Fibroblast of lung (primary cell): ENCODE measurements at regions not wholly inside any gene's neighbourhood (a gene's known extent, or its start where the extent isn't known, plus 50 kb on each side); places are given as distances from the start of the nearest gene placed in this dataset.

ENCODE experiments used
- DNase-seq, 2 donors: peaks; one replicate each; pipeline versions ENCODE4 v3.0.0 to v3.0.0-alpha.2; 2010; ENCODE audit warnings: low read depth in 2 of 2
- H2AFZ ChIP-seq: 2 replicates; pipeline ENCODE4 v1.5.1; 2012; ENCODE audit warnings: low read length, control low read depth, inconsistent platforms
- H3K27ac ChIP-seq: 2 replicates; pipeline ENCODE4 v1.5.1; 2011; ENCODE audit warnings: low read length, control low read depth; ENCODE audit not compliant: insufficient read depth
- H3K27me3 ChIP-seq: 2 replicates; pipeline ENCODE4 v1.5.1; 2011; ENCODE audit warnings: mild to moderate bottlenecking, low read length; ENCODE audit not compliant: control insufficient read depth, insufficient read depth
- H3K36me3 ChIP-seq: 2 replicates; pipeline ENCODE4 v1.5.1; 2011; ENCODE audit warnings: low read length; ENCODE audit not compliant: control insufficient read depth, insufficient read depth
- H3K4me1 ChIP-seq: 2 replicates; pipeline ENCODE4 v1.5.1; 2011; ENCODE audit warnings: low read length; ENCODE audit not compliant: control insufficient read depth, insufficient read depth; ENCODE audit errors: extremely low read depth
- H3K4me2 ChIP-seq: 2 replicates; pipeline ENCODE4 v1.5.1; 2011; ENCODE audit warnings: low read length, control low read depth; ENCODE audit not compliant: insufficient read depth; ENCODE audit errors: extremely low read depth
- H3K4me3 ChIP-seq, 4 experiments: fragments of 200-600 bp in 1 of 4; sonication (generic) in 1 of 4; replicated peaks in 1 of 4; 2 replicates each; pipeline ENCODE4 v1.5.1; 2011 to 2016; ENCODE audit warnings: low read length in 4 of 4, low read depth in 3 of 4, mild to moderate bottlenecking in 3 of 4, control low read depth in 2 of 4, inconsistent platforms in 1 of 4, mixed read lengths in 1 of 4; ENCODE audit not compliant: insufficient read depth in 1 of 4; ENCODE audit errors: control extremely low read depth in 1 of 4
- H3K79me2 ChIP-seq: 2 replicates; pipeline ENCODE4 v1.5.1; 2012; ENCODE audit warnings: mild to moderate bottlenecking, low read length, inconsistent platforms; ENCODE audit not compliant: control insufficient read depth, insufficient read depth
- H3K9ac ChIP-seq: 2 replicates; pipeline ENCODE4 v1.5.1; 2011; ENCODE audit warnings: mild to moderate bottlenecking, low read length, control low read depth; ENCODE audit not compliant: insufficient read depth
- H3K9me3 ChIP-seq: 2 replicates; pipeline ENCODE4 v1.5.1; 2012; ENCODE audit warnings: low read depth, low read length; ENCODE audit not compliant: control insufficient read depth, insufficient read depth
- H4K20me1 ChIP-seq: 2 replicates; pipeline ENCODE4 v1.5.1; 2011; ENCODE audit warnings: low read length; ENCODE audit not compliant: control insufficient read depth, insufficient read depth; ENCODE audit errors: extremely low read depth
- EZH2 ChIP-seq: IDR thresholded peaks from 2 replicates; pipeline ENCODE4 v1.5.1; 2012; ENCODE audit warnings: low read length, control low read depth, mild to moderate bottlenecking; ENCODE audit errors: missing control alignments
- TF ChIP-seq, protein P1 (sequence below), 2 donors: IDR thresholded peaks in 1 of 2; conservative IDR thresholded peaks in 1 of 2; 1 replicate in 1 of 2; 2 replicates in 1 of 2; pipeline ENCODE4 v1.5.1; 2011 to 2012; ENCODE audit warnings: low read length in 2 of 2, control low read depth in 1 of 2, inconsistent platforms in 1 of 2, low read depth in 1 of 2, mild to moderate bottlenecking in 1 of 2

DNA sequence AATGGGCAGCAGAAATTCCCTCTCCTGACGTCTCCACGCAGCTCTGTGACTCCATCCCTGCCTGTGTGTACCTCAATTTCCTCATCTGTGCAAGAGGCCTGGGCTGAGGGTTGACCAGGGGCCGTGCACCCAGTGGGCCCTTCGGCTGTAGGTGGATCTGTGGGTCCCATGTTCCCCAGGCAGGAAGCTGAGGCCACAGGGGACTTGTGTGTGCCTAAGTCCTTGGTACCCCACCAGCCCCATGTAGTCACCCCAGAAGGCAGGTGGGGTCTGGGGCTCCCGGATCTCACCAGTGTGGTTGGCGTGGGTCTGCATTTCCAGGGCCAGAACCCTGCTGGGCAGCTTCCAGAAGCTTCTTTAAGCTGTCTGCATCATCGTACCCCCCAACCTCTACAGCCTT is 177.4 kb upstream of the GSE1 start:
- Histone ChIP-seq H3K79me2 (no peaks in the 10 kb centered on the region), H3K27me3 (no peaks in the 10 kb centered on the region), H3K36me3 (no peaks in the 10 kb centered on the region), H3K27ac (no peak overlapping the region), H3K4me2 (no peak overlapping the region), H3K9me3 (no peaks in the 10 kb centered on the region), H2AFZ (no peak overlapping the region), H3K4me1 (no peaks in the 10 kb centered on the region), H3K4me3 (no peak overlapping the region), H3K9ac (no peak overlapping the region), H4K20me1 (no peaks in the 10 kb centered on the region)
- DNase-seq: no peak
- no peak for TF ChIP-seq EZH2
- TF ChIP-seq, protein P1, sequence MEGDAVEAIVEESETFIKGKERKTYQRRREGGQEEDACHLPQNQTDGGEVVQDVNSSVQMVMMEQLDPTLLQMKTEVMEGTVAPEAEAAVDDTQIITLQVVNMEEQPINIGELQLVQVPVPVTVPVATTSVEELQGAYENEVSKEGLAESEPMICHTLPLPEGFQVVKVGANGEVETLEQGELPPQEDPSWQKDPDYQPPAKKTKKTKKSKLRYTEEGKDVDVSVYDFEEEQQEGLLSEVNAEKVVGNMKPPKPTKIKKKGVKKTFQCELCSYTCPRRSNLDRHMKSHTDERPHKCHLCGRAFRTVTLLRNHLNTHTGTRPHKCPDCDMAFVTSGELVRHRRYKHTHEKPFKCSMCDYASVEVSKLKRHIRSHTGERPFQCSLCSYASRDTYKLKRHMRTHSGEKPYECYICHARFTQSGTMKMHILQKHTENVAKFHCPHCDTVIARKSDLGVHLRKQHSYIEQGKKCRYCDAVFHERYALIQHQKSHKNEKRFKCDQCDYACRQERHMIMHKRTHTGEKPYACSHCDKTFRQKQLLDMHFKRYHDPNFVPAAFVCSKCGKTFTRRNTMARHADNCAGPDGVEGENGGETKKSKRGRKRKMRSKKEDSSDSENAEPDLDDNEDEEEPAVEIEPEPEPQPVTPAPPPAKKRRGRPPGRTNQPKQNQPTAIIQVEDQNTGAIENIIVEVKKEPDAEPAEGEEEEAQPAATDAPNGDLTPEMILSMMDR (conservative IDR thresholded peaks at IDR 0.05 in 1 of 2, IDR thresholded peaks at IDR 0.05 in 1 of 2; ENCODE audit: low read depth in 1 of 2, low read length in 2 of 2): no peak

DNA sequence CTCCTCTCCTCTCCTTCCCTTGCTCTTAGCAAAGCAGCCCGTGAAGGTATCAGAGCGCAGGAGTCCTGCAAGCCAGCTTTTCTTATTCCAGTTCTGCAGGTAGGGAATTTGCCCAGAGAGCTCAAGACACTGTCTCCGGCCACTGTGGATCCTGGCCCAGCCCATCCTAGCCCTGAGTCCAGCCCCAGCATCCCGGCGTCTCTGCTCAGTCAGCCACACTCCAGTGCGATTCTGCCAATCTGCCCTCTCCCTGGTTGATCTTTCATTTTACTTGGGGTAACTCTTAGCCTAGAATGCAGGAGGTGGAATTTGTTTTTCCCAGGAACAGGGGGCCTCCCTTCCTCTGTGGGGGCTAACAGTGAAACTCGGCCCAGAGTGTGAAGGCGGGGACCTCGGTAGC is 176.9 kb upstream of the GSE1 start:
- Histone ChIP-seq H4K20me1 (no peaks in the 10 kb centered on the region), H3K4me2 (peak overlapping the region; percentile 64), H3K4me3 (no peak overlapping the region)

DNA sequence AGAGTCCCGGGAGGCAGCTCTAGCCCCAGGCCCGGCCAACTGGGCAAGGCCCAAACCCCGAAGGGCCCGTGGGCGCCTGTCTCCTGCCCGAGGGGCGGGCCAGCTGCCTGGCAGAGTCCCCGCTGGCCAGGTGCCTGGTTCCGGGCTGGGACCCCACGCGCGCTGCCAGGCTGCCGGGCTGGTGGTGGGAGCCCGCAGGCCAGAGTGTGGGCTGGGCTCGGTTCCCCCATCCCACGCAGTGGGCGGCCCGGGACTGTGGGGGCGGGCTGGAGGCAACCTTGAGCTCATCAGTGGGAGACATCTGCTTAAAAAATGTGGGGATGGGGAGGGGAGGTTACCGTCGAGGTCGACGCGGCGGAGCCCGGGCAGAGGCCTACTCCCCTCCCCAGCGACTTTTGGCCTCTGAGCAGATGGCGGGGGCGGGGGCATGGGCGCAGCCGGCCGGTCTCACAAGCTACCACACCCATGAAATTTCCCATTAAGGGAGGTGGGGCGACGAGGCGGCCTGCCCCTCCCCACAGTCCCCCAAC is 176.4 kb upstream of the GSE1 start:
- DNase-seq: peak in 1 of 2 donors; percentile 68
- H3K27ac ChIP-seq: no peak overlapping the region
- H3K36me3 ChIP-seq: no peaks in the 10 kb centered on the region
- peak overlapping the region in 1 of 4 experiments; percentile 4 for H3K4me3 ChIP-seq
- H3K4me2 ChIP-seq: peak overlapping the region; percentile 64
- no peaks in the 10 kb centered on the region for H3K79me2 ChIP-seq
- H3K4me1 ChIP-seq: no peaks in the 10 kb centered on the region
- no peak overlapping the region for H3K9ac ChIP-seq
- H3K27me3 ChIP-seq: no peaks in the 10 kb centered on the region
- no peaks in the 10 kb centered on the region for H3K9me3 ChIP-seq
- H2AFZ ChIP-seq: no peak overlapping the region
- TF ChIP-seq, protein P1 (conservative IDR thresholded peaks at IDR 0.05 in 1 of 2, IDR thresholded peaks at IDR 0.05 in 1 of 2; ENCODE audit: low read depth in 1 of 2, low read length in 2 of 2): no peak
- TF ChIP-seq EZH2: no peak
- no peaks in the 10 kb centered on the region for H4K20me1 ChIP-seq

More for the DNA sequence above, 176.9 kb upstream of the GSE1 start:
- no peaks in the 10 kb centered on the region for H3K4me1 ChIP-seq
- H2AFZ ChIP-seq: no peak overlapping the region
- DNase-seq: no peak
- no peaks in the 10 kb centered on the region for H3K36me3 ChIP-seq
- no peaks in the 10 kb centered on the region for H3K79me2 ChIP-seq
- no peak overlapping the region for H3K27ac ChIP-seq
- no peak overlapping the region for H3K9ac ChIP-seq
- TF ChIP-seq, protein P1 (conservative IDR thresholded peaks at IDR 0.05 in 1 of 2, IDR thresholded peaks at IDR 0.05 in 1 of 2; ENCODE audit: low read depth in 1 of 2, low read length in 2 of 2): no peak
- no peak for TF ChIP-seq EZH2
- H3K9me3 ChIP-seq: no peaks in the 10 kb centered on the region
- no peaks in the 10 kb centered on the region for H3K27me3 ChIP-seq
